Thyroid gland (tissue), 4 donors: ENCODE measurements at regions not wholly inside any gene's neighbourhood (a gene's known extent, or its start where the extent isn't known, plus 50 kb on each side); places are given as distances from the start of the nearest gene placed in this dataset.

Source experiments
- DNase-seq, 2 donors: peaks; one replicate each; pipeline ENCODE4 v3.0.0-alpha.2; 2019
- H3K27ac ChIP-seq, 3 donors: fragments of 200-600 bp; sonication (generic); 1 replicate in 2 of 3; 2 replicates in 1 of 3; pipeline ENCODE4 v1.5.1; 2016 to 2019; ENCODE audit warnings: mild to moderate bottlenecking in 1 of 3, moderate library complexity in 1 of 3
- H3K27me3 ChIP-seq: fragments of 200-600 bp; sonication (generic); one replicate; pipeline ENCODE4 v1.5.1; 2019
- H3K36me3 ChIP-seq, 2 donors: fragments of 200-600 bp; sonication (generic); one replicate each; pipeline ENCODE4 v1.5.1; 2016 to 2019
- H3K4me1 ChIP-seq, 2 donors: fragments of 200-600 bp; sonication (generic); one replicate each; pipeline ENCODE4 v1.5.1; 2017 to 2019
- H3K4me3 ChIP-seq, 3 donors: fragments of 200-600 bp; sonication (generic); replicated peaks in 1 of 3; 1 replicate in 2 of 3; 2 replicates in 1 of 3; pipeline ENCODE4 v1.5.1; 2016; ENCODE audit warnings: mild to moderate bottlenecking in 1 of 3
- H3K9me3 ChIP-seq: fragments of 200-600 bp; sonication (generic); one replicate; pipeline ENCODE4 v1.5.1; 2017
- POLR2A ChIP-seq, 2 donors: fragments of 450-650 bp; IDR thresholded peaks; one replicate each; pipeline ENCODE4 v1.6.1; 2017; ENCODE audit warnings: antibody characterized with exemption in 2 of 2, mild to moderate bottlenecking in 2 of 2, moderate library complexity in 1 of 2
- WGBS, 2 donors: methylation state at CpG; one replicate each; pipeline ENCODE4 v1.1.5; 2017; 5-methylcytosine and 5-hydroxymethylcytosine counted together
- intact Hi-C: fragments of 100-400 bp; cut with DNase I; formaldehyde crosslinking; loops from one replicate; pipeline ENCODE4 v1.15.1; 2023
- TF ChIP-seq, protein P1 (sequence below), 6 experiments: fragments of 200-600 bp in 3 of 6; fragments of 450-650 bp in 3 of 6; sonication (generic) in 3 of 6; IDR thresholded peaks; one replicate each; pipeline ENCODE4 v1.5.1; 2016 to 2019; ENCODE audit warnings: antibody characterized with exemption in 6 of 6, mild to moderate bottlenecking in 2 of 6, inconsistent platforms in 1 of 6, moderate library complexity in 1 of 6

DNA sequence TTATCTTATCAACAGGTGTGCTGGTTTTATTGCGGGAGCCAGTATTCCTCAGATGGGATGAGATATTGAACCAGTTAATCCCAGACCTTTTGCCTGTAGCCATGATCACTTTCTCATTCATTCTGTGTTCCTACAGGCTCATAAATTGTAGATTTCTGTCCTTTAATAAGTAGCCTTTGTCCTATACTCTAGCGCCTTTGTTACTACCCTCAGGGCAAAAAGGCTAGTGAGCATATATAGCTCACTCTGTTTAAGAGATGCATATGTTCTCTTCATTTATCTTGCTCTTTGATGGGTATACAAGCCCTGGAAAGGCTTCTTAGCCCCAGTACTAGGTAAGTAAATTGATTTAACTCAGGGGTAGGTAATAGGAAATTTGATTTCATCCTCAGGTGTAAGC, 95.1 kb downstream of the OXSM start:
- Histone ChIP-seq H3K4me3 (no peak overlapping the region), H3K27me3 (no peaks in the 10 kb centered on the region), H3K9me3 (no peaks in the 10 kb centered on the region), H3K27ac (no peak overlapping the region), H3K36me3 (no peaks in the 10 kb centered on the region), H3K4me1 (no peaks in the 10 kb centered on the region)
- no peak for TF ChIP-seq POLR2A (IDR thresholded peaks at IDR 0.05)
- TF ChIP-seq, protein P1, sequence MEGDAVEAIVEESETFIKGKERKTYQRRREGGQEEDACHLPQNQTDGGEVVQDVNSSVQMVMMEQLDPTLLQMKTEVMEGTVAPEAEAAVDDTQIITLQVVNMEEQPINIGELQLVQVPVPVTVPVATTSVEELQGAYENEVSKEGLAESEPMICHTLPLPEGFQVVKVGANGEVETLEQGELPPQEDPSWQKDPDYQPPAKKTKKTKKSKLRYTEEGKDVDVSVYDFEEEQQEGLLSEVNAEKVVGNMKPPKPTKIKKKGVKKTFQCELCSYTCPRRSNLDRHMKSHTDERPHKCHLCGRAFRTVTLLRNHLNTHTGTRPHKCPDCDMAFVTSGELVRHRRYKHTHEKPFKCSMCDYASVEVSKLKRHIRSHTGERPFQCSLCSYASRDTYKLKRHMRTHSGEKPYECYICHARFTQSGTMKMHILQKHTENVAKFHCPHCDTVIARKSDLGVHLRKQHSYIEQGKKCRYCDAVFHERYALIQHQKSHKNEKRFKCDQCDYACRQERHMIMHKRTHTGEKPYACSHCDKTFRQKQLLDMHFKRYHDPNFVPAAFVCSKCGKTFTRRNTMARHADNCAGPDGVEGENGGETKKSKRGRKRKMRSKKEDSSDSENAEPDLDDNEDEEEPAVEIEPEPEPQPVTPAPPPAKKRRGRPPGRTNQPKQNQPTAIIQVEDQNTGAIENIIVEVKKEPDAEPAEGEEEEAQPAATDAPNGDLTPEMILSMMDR (IDR thresholded peaks at IDR 0.05), result no peak
- DNase-seq, result no peak
- intact Hi-C loops, result no loop called here
- 95 to 97% methylated on average over 2 of the region's 2 CpGs for WGBS, 2 donors

- Histone ChIP-seq H3K9me3 (no peaks in the 10 kb centered on the region), H3K27ac (no peak overlapping the region), H3K4me3 (no peak overlapping the region), H3K27me3 (no peaks in the 10 kb centered on the region), H3K4me1 (no peaks in the 10 kb centered on the region), H3K36me3 (no peaks in the 10 kb centered on the region)
- 78 to 92% methylated on average over 5 of the region's 5 CpGs for WGBS, 2 donors
- intact Hi-C loops, result no loop called here
- TF ChIP-seq, protein P1 (IDR thresholded peaks at IDR 0.05), result no peak
- no peak for TF ChIP-seq POLR2A (IDR thresholded peaks at IDR 0.05)
- DNase-seq, result no peak
These were observed 95.7 kb downstream of the OXSM start for GRCh38 chr3:25885544-25885943.

- WGBS, 2 donors, result 86 to 89% methylated on average over 5 of the region's 5 CpGs
- TF ChIP-seq, protein P1 (IDR thresholded peaks at IDR 0.05), result no peak
- no peak for TF ChIP-seq POLR2A (IDR thresholded peaks at IDR 0.05)
- H3K36me3 ChIP-seq, result no peaks in the 10 kb centered on the region
- no peak overlapping the region for H3K27ac ChIP-seq
- intact Hi-C loops, result no loop called here
- no peaks in the 10 kb centered on the region for H3K4me1 ChIP-seq
- no peak overlapping the region for H3K4me3 ChIP-seq
- H3K9me3 ChIP-seq, result no peaks in the 10 kb centered on the region
- H3K27me3 ChIP-seq, result no peaks in the 10 kb centered on the region
- no peak for DNase-seq
These were observed 98.0 kb downstream of the OXSM start for GRCh38 chr3:25887907-25888306.

- no peaks in the 10 kb centered on the region for H3K36me3 ChIP-seq
- H3K4me3 ChIP-seq, result no peak overlapping the region
- no peaks in the 10 kb centered on the region for H3K9me3 ChIP-seq
- no peaks in the 10 kb centered on the region for H3K4me1 ChIP-seq
- no peak overlapping the region for H3K27ac ChIP-seq
- no peak for TF ChIP-seq POLR2A (IDR thresholded peaks at IDR 0.05)
- TF ChIP-seq, protein P1 (IDR thresholded peaks at IDR 0.05), result no peak
- no peaks in the 10 kb centered on the region for H3K27me3 ChIP-seq
- no peak for DNase-seq
- intact Hi-C loops, result no loop called here
These were observed 99.1 kb downstream of the OXSM start for GRCh38 chr3:25888892-25889524.

GRCh38 chr3:25889525-25889917, 99.6 kb downstream of the OXSM start:
- Histone ChIP-seq H3K4me3 (no peak overlapping the region), H3K4me1 (no peaks in the 10 kb centered on the region), H3K27ac (no peak overlapping the region), H3K9me3 (no peaks in the 10 kb centered on the region), H3K36me3 (no peaks in the 10 kb centered on the region), H3K27me3 (no peaks in the 10 kb centered on the region)
- TF ChIP-seq, protein P1 (IDR thresholded peaks at IDR 0.05), result no peak
- TF ChIP-seq POLR2A (IDR thresholded peaks at IDR 0.05), result no peak
- no peak for DNase-seq
- intact Hi-C loops, result no loop called here
- 87 to 94% methylated on average over 2 of the region's 2 CpGs for WGBS, 2 donors
